ENCODE measurements at regions not wholly inside any gene's neighbourhood (a gene's known extent, or its start where the extent isn't known, plus 50 kb on each side); places are given as distances from the start of the nearest gene placed in this dataset.
A peak's percentile ranks its signal among the peaks of the same experiment; 100 is the strongest.

- no peak overlapping the region for H3K4me3 ChIP-seq (ENCODE audit: low read depth, low read length)
- TF ChIP-seq CTCF (conservative IDR thresholded peaks at IDR 0.05; ENCODE audit: low read depth, low read length): no peak
- DNase-seq (ENCODE audit: low read depth): no peak
These were observed 122.1 kb upstream of the GUCY1A1 start for GRCh38 chr4:155544547-155544946.

DNA sequence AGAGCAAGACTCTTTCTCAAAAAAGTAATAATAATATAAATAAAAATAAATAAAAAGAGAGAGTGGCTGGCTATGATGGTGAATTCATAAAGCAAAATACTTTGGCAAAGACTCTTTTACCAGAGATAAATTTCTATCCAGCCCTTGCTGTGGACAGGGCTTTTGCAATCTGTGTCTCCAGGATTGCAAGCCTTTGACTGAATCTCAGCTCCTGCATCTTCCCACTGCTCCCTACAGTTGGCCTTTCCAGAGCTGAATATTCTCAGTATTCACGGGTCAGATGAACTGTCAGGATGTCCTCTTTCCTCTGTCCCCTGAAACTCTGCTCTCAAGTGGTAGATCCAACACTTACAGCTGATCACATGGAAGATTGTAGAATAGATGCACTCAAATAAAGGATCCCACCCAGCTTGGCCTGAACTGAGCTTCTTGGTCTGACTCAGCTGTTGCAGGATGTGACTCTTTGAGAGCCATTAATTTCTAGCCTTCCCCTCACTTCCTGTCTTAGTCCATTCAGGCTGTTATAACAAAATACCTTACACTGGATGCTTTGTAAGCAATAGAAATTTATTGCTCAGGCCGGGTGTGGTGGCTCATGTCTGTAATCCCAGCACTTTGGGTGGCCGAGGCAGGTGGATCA lies 123.4 kb upstream of the GUCY1A1 start:
- no peak for DNase-seq (ENCODE audit: low read depth)
- TF ChIP-seq CTCF (conservative IDR thresholded peaks at IDR 0.05; ENCODE audit: low read depth, low read length): no peak
- no peak overlapping the region for H3K4me3 ChIP-seq (ENCODE audit: low read depth, low read length)

DNA sequence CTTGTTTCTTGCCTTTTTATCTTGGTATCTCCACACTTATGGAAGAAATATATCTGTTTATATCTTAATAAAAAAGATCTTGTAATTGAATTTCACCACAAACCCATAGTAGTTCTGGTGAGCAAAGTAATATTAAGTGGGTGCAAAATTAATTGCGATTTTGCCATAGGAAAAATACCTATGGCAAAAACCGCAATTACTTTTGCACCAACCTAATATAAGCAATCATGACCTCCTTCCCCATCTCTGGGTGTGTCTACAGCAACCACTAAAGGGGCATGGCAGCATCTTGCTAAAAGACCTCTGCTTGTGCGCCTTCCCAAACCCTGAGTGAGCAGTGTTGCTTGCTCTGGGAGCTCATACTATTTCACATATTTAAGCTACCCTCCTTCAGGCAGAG lies 124.2 kb upstream of the GUCY1A1 start:
- TF ChIP-seq CTCF (conservative IDR thresholded peaks at IDR 0.05; ENCODE audit: low read depth, low read length): no peak
- H3K4me3 ChIP-seq (ENCODE audit: low read depth, low read length): no peak overlapping the region
- DNase-seq (ENCODE audit: low read depth): no peak

GRCh38 chr4:155541716-155542115 lies 124.9 kb upstream of the GUCY1A1 start:
- no peak for TF ChIP-seq CTCF (conservative IDR thresholded peaks at IDR 0.05; ENCODE audit: low read depth, low read length)
- DNase-seq (ENCODE audit: low read depth): no peak
- no peak overlapping the region for H3K4me3 ChIP-seq (ENCODE audit: low read depth, low read length)

DNA sequence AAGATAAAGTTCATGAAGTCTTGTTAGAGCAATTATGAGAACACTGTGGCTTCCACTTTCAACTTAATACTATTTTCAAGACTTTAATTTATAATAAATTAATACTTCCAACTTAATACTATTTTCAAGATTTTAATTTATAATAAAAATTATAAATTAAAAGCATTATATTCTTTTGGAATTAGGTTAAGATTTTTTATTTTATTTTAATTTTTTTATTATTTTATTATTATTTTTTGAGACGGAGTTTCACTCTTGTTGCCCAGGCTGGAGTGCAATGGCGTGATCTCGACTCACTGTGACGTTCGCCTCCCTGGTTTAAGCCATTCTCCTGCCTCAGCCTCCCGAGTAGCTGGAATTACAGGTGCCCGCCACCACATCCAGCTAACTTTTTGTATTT lies 126.0 kb upstream of the GUCY1A1 start:
- H3K4me3 ChIP-seq (ENCODE audit: low read depth, low read length): no peak overlapping the region
- DNase-seq (ENCODE audit: low read depth): no peak
- no peak for TF ChIP-seq CTCF (conservative IDR thresholded peaks at IDR 0.05; ENCODE audit: low read depth, low read length)

DNA sequence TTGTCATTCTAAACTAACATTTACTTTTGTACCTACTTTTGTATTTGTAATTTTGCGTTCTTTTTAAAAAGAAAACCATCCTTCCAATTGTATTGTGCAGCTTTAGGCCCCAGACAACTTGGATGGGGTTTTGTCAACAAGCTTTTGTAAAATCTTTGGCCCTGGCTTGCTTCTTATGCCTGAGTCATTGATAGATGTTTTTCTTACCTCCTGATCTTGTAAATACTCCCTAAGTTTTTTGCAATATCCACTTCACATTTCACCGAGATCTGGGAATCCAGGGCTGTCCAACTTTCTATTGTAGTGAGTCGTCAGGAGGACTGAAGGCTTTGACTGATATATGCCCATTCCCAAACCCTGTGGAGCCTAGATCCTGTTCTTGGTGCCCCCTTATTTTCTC lies 126.9 kb upstream of the GUCY1A1 start:
- TF ChIP-seq CTCF (conservative IDR thresholded peaks at IDR 0.05; ENCODE audit: low read depth, low read length): no peak
- H3K4me3 ChIP-seq (ENCODE audit: low read depth, low read length): no peak overlapping the region
- peak; percentile 20 for DNase-seq (ENCODE audit: low read depth)

DNA sequence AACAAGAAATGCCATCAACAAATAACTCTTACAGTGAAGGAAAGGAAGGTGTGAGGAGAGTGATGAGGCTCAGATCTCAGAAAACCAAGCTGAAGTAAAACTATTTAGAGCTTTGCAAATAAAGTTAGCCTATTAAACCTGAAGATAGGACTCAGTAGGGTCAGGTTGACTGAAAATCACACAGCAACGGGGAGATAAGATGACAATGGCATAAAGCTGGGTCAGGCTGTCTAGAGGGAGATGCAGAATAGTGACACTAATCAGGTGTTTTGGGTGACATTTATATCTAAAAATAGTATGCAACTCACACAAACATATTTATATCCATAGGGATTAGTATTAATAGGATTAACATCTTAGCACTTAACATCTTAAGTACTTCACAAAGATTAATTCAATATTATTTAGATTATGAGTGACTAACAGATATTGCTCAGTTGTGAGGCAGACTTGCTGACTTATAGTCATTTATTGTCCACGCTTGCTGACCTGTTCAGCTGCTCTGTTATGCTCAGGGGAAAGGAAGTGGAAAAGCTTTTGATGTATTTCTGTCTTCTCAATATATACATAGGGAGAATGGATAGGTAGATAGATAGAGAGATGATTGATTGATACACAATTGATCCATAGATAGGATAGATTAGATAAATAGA lies 130.7 kb upstream of the GUCY1A1 start:
- no peak for DNase-seq (ENCODE audit: low read depth)
- no peak overlapping the region for H3K4me3 ChIP-seq (ENCODE audit: low read depth, low read length)
- no peak for TF ChIP-seq CTCF (conservative IDR thresholded peaks at IDR 0.05; ENCODE audit: low read depth, low read length)
